ENCODE measurements at regions not wholly inside any gene's neighbourhood (a gene's known extent, or its start where the extent isn't known, plus 50 kb on each side); places are given as distances from the start of the nearest gene placed in this dataset.

GRCh38 chr10:107631876-107632275 lies 467.4 kb upstream of the SORCS1 start:
- no peaks in the 10 kb centered on the region for H3K79me1 ChIP-seq (ENCODE audit: low read depth, low read length)
- no peak overlapping the region for H2BK15ac ChIP-seq (ENCODE audit: low read length)
- H2BK12ac ChIP-seq (ENCODE audit: low read depth, low read length): no peak overlapping the region
- 82% methylated on average over 4 of the region's 4 CpGs; no CpG with 5 or more reads in 1 of the 2 experiments for WGBS, 2 experiments (ENCODE audit: extremely low coverage in 1 of 2, insufficient coverage in 1 of 2, insufficient read length in 1 of 2, insufficient replicate concordance in 2 of 2, low coverage in 1 of 2, low lambda C conversion rate in 2 of 2, missing lambda C conversion rate in 1 of 2)
- H3K23ac ChIP-seq (ENCODE audit: insufficient read length): no peak overlapping the region
- no peak overlapping the region for H3K27ac ChIP-seq (ENCODE audit: low read depth, low read length)
- POLR2A ChIA-PET (ENCODE audit: partially characterized antibody): no interaction called here
- TF ChIP-seq EP300 (IDR thresholded peaks at IDR 0.05; ENCODE audit: borderline replicate concordance in 1 of 2, low read depth in 2 of 2, low read length in 2 of 2): no peak
- H2BK120ac ChIP-seq (replicated peaks; ENCODE audit: low read depth, low read length): no peak overlapping the region
- no peak overlapping the region for H2AK5ac ChIP-seq (ENCODE audit: low read depth, low read length)
- no peak overlapping the region for H3K18ac ChIP-seq (ENCODE audit: extremely low read depth, low read length)
- no peak overlapping the region for H4K5ac ChIP-seq (ENCODE audit: insufficient read length, low read depth, low read length)
- no peaks in the 10 kb centered on the region for H3K23me2 ChIP-seq (ENCODE audit: low read depth, low read length)
- no peak overlapping the region for H3K4me3 ChIP-seq (ENCODE audit: extremely low read depth in 1 of 4, insufficient read depth in 2 of 4, low read depth in 3 of 4, low read length in 4 of 4)
- CTCF ChIA-PET (ENCODE audit: partially characterized antibody): no interaction called here
- no peaks in the 10 kb centered on the region for H3K27me3 ChIP-seq (replicated peaks in 1 of 4; ENCODE audit: control insufficient read depth in 3 of 4, extremely low read depth in 1 of 4, insufficient read depth in 3 of 4, low read length in 3 of 4)
- DNase-seq (ENCODE audit: low read depth in 1 of 2, low spot score in 2 of 2): no peak
- H4K91ac ChIP-seq (replicated peaks; ENCODE audit: insufficient read length, low read length): no peak overlapping the region
- no peak overlapping the region for H3K56ac ChIP-seq (replicated peaks; ENCODE audit: insufficient read length, low read depth, low read length)
- H3K79me2 ChIP-seq (ENCODE audit: control insufficient read depth in 1 of 2, insufficient read depth in 2 of 2, low read length in 2 of 2): no peaks in the 10 kb centered on the region
- H2BK5ac ChIP-seq (ENCODE audit: low read depth, low read length): no peak overlapping the region
- H3K9me3 ChIP-seq (ENCODE audit: insufficient read depth in 2 of 2, low read depth in 1 of 2, low read length in 1 of 2): no peaks in the 10 kb centered on the region
- H3K36me3 ChIP-seq (ENCODE audit: control insufficient read depth in 2 of 4, insufficient read depth in 4 of 4, low read length in 3 of 4): no peaks in the 10 kb centered on the region
- H3K14ac ChIP-seq (ENCODE audit: insufficient read length): no peak overlapping the region
- H2BK20ac ChIP-seq (ENCODE audit: low read length): no peak overlapping the region
- FAIRE-seq: no peak
- no peaks in the 10 kb centered on the region for H3K4me1 ChIP-seq (replicated peaks in 1 of 4; ENCODE audit: control insufficient read depth in 3 of 4, insufficient read depth in 4 of 4, low read length in 3 of 4)
- no peak overlapping the region for H4K8ac ChIP-seq (ENCODE audit: extremely low read depth, insufficient read depth, low read length)
- H4K20me1 ChIP-seq (replicated peaks in 1 of 2; ENCODE audit: control insufficient read depth in 1 of 2, insufficient read depth in 2 of 2, low read length in 2 of 2): no peaks in the 10 kb centered on the region
- no peak overlapping the region for H3K4me2 ChIP-seq (ENCODE audit: insufficient read depth in 1 of 2, low read depth in 2 of 2, low read length in 2 of 2)
- no peak overlapping the region for H3K4ac ChIP-seq (replicated peaks; ENCODE audit: insufficient read length, low read depth, low read length)
- H2AFZ ChIP-seq (ENCODE audit: low read length): no peak overlapping the region
- no peak overlapping the region for H3K9ac ChIP-seq (replicated peaks in 1 of 4; ENCODE audit: extremely low read depth in 1 of 4, low read depth in 3 of 4, low read length in 3 of 4)
